Vagina (tissue), 2 donors: ENCODE measurements at regions not wholly inside any gene's neighbourhood (a gene's known extent, or its start where the extent isn't known, plus 50 kb on each side); places are given as distances from the start of the nearest gene placed in this dataset.

Experiments
- POLR2A ChIP-seq, 2 donors: fragments of 450-650 bp; IDR thresholded peaks; one replicate each; pipeline ENCODE4 v1.6.1; 2017; ENCODE audit warnings: antibody characterized with exemption in 2 of 2, mild to moderate bottlenecking in 2 of 2, moderate library complexity in 2 of 2
- POLR2AphosphoS5 ChIP-seq, 2 donors: sonication (generic); formaldehyde crosslinking; IDR thresholded peaks; one replicate each; pipeline ENCODE4 v1.9.0; 2017; ENCODE audit warnings: antibody characterized with exemption in 2 of 2, mild to moderate bottlenecking in 2 of 2, low read depth in 1 of 2; ENCODE audit not compliant: insufficient read depth in 1 of 2
- TF ChIP-seq, protein P1 (sequence below), 3 experiments: fragments of 450-650 bp in 2 of 3; fragments of 200-600 bp in 1 of 3; sonication (generic) in 1 of 3; IDR thresholded peaks; one replicate each; pipeline ENCODE4 v1.5.1; 2017 to 2019; ENCODE audit warnings: antibody characterized with exemption in 3 of 3, mild to moderate bottlenecking in 2 of 3, moderate library complexity in 2 of 3

DNA sequence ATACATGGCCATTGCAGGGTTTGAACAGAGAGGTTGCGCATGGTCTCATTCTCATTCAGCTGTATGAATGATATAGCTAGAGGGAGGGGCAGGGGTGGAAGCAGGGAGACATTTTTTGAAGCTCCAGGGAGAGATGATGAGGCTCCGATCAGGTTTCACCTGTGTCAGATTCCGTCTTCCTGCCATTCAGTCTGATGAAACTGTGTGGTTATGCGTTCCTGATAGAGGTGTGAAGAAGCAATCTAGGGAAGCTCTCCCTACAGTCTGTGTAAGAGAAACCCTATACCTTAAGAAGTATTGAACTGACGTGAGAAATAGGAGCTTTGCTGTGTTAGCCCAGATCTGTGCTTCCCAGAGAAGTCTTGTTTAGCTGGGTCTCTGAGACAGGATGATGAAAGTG lies 171.9 kb upstream of the NDN start:
- no peak for TF ChIP-seq POLR2A (IDR thresholded peaks at IDR 0.05)
- TF ChIP-seq, protein P1, sequence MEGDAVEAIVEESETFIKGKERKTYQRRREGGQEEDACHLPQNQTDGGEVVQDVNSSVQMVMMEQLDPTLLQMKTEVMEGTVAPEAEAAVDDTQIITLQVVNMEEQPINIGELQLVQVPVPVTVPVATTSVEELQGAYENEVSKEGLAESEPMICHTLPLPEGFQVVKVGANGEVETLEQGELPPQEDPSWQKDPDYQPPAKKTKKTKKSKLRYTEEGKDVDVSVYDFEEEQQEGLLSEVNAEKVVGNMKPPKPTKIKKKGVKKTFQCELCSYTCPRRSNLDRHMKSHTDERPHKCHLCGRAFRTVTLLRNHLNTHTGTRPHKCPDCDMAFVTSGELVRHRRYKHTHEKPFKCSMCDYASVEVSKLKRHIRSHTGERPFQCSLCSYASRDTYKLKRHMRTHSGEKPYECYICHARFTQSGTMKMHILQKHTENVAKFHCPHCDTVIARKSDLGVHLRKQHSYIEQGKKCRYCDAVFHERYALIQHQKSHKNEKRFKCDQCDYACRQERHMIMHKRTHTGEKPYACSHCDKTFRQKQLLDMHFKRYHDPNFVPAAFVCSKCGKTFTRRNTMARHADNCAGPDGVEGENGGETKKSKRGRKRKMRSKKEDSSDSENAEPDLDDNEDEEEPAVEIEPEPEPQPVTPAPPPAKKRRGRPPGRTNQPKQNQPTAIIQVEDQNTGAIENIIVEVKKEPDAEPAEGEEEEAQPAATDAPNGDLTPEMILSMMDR (IDR thresholded peaks at IDR 0.05): no peak
- no peak for TF ChIP-seq POLR2AphosphoS5 (IDR thresholded peaks at IDR 0.05; ENCODE audit: insufficient read depth in 1 of 2, low read depth in 1 of 2)
